GM19023 (cell line): ENCODE measurements at regions not wholly inside any gene's neighbourhood (a gene's known extent, or its start where the extent isn't known, plus 50 kb on each side); places are given as distances from the start of the nearest gene placed in this dataset.
"Not testable (repeated sequence)": the region's sequence is repeated elsewhere in the genome, so short reads cannot be mapped to it uniquely, and the experiment has no call there.

Experiments
- ATAC-seq: cut with Tn5 transposase; IDR thresholded peaks from one replicate; pipeline ENCODE4 v1.9.1; 2021; ENCODE audit warnings: mild to moderate bottlenecking, moderate library complexity; ENCODE audit not compliant: unreplicated experiment

GRCh38 chr22:22818861-22819855, 68.5 kb upstream of the IGLL5 start:
- ATAC-seq = peak; percentile 58

GRCh38 chr22:22820076-22820475, 67.5 kb upstream of the IGLL5 start:
- ATAC-seq = no peak

GRCh38 chr22:22820626-22821025, 67.0 kb upstream of the IGLL5 start:
- no peak for ATAC-seq

- ATAC-seq = no peak
Observed at GRCh38 chr22:22821340-22821739, 66.3 kb upstream of the IGLL5 start.

GRCh38 chr22:22822106-22822505, 65.5 kb upstream of the IGLL5 start:
- no peak for ATAC-seq

GRCh38 chr22:22822553-22822952, 65.1 kb upstream of the IGLL5 start:
- ATAC-seq = not testable (repeated sequence)

GRCh38 chr22:22823131-22823810, 64.3 kb upstream of the IGLL5 start:
- ATAC-seq = no peak

- ATAC-seq = no peak
Observed at GRCh38 chr22:22824340-22825212, 63.0 kb upstream of the IGLL5 start.

- no peak for ATAC-seq
Observed at GRCh38 chr22:22825213-22825593, 62.4 kb upstream of the IGLL5 start.

GRCh38 chr22:22827187-22827939, 60.3 kb upstream of the IGLL5 start:
- ATAC-seq = no peak

- no peak for ATAC-seq
Observed at GRCh38 chr22:22830193-22830592, 57.4 kb upstream of the IGLL5 start.

- ATAC-seq = no peak
Observed at GRCh38 chr22:22830957-22831688, 56.5 kb upstream of the IGLL5 start.

GRCh38 chr22:22833059-22833458, 54.6 kb upstream of the IGLL5 start:
- ATAC-seq = no peak

- no peak for ATAC-seq
Observed at GRCh38 chr22:22833488-22833887, 54.1 kb upstream of the IGLL5 start.

GRCh38 chr22:22834204-22834603, 53.4 kb upstream of the IGLL5 start:
- no peak for ATAC-seq

- no peak for ATAC-seq
Observed at GRCh38 chr22:22834783-22835182, 52.8 kb upstream of the IGLL5 start.

- no peak for ATAC-seq
Observed at GRCh38 chr22:22835242-22835641, 52.4 kb upstream of the IGLL5 start.

GRCh38 chr22:22835771-22836291, 51.8 kb upstream of the IGLL5 start:
- ATAC-seq = no peak

- no peak for ATAC-seq
Observed at GRCh38 chr22:22836635-22837034, 51.0 kb upstream of the IGLL5 start.
